HepG2 (cell line): ENCODE measurements at regions not wholly inside any gene's neighbourhood (a gene's known extent, or its start where the extent isn't known, plus 50 kb on each side); places are given as distances from the start of the nearest gene placed in this dataset.
A peak's percentile ranks its signal among the peaks of the same experiment; 100 is the strongest.

Source experiments
- ELF3 ChIP-seq: IDR thresholded peaks from 2 replicates; pipeline ENCODE4 v1.6.1; 2016; ENCODE audit warnings: missing genetic modification reagents, missing compliant biosample characterization
- ERF ChIP-seq: IDR thresholded peaks from 2 replicates; pipeline ENCODE4 v1.6.1; 2018; ENCODE audit warnings: missing biosample characterization, missing genetic modification reagents
- GABPA ChIP-seq, 2 experiments: IDR thresholded peaks; 2 replicates each; pipeline ENCODE4 v1.6.1; 2011 to 2016; ENCODE audit warnings: low read depth in 2 of 2, low read length in 1 of 2, missing biosample characterization in 1 of 2, missing genetic modification characterization in 1 of 2
- HMG20A ChIP-seq: IDR thresholded peaks from 2 replicates; pipeline ENCODE4 v1.6.1; 2016; ENCODE audit warnings: borderline replicate concordance
- HNF4G ChIP-seq, 2 experiments: sonication (generic) in 1 of 2; formaldehyde crosslinking in 1 of 2; IDR thresholded peaks; 2 replicates each; pipeline versions ENCODE4 v1.4.0 to v1.6.1; 2011 to 2020; ENCODE audit warnings: borderline replicate concordance in 2 of 2, low read depth in 2 of 2, mild to moderate bottlenecking in 2 of 2, low read length in 1 of 2, missing genetic modification reagents in 1 of 2, moderate library complexity in 1 of 2
- IRF1 ChIP-seq: sonication (generic); formaldehyde crosslinking; IDR thresholded peaks from 2 replicates; pipeline ENCODE4 v1.4.0; 2020; ENCODE audit warnings: low read depth, mild to moderate bottlenecking, missing genetic modification reagents
- KDM2A ChIP-seq: sonication (generic); formaldehyde crosslinking; IDR thresholded peaks from 2 replicates; pipeline ENCODE4 v1.4.0; 2020; ENCODE audit warnings: low read depth, missing genetic modification reagents, borderline replicate concordance
- MAZ ChIP-seq, 2 experiments: sonication (generic) in 1 of 2; formaldehyde crosslinking in 1 of 2; IDR thresholded peaks; 2 replicates each; pipeline versions ENCODE4 v1.5.0 to v1.6.1; 2012 to 2020; ENCODE audit warnings: low read depth in 2 of 2, mild to moderate bottlenecking in 2 of 2, borderline replicate concordance in 1 of 2, improper control_type of control experiment in 1 of 2, low read length in 1 of 2, missing genetic modification reagents in 1 of 2, moderate library complexity in 1 of 2
- MED1 ChIP-seq: sonication (generic); formaldehyde crosslinking; IDR thresholded peaks from 2 replicates; pipeline ENCODE4 v1.4.0; 2020; ENCODE audit warnings: missing genetic modification reagents
- NCOA5 ChIP-seq: sonication (generic); formaldehyde crosslinking; IDR thresholded peaks from 2 replicates; pipeline ENCODE4 v1.4.0; 2020; ENCODE audit warnings: missing genetic modification reagents
- NR2F6 ChIP-seq, 2 experiments: IDR thresholded peaks; 2 replicates each; pipeline ENCODE4 v1.6.1; 2016; ENCODE audit warnings: antibody characterized with exemption in 1 of 2, mild to moderate bottlenecking in 1 of 2
- POGZ ChIP-seq: sonication (generic); formaldehyde crosslinking; IDR thresholded peaks from 2 replicates; pipeline ENCODE4 v1.4.0; 2020; ENCODE audit warnings: mild to moderate bottlenecking, missing genetic modification reagents
- RAD51 ChIP-seq: fragments of 450-650 bp; IDR thresholded peaks from 2 replicates; pipeline ENCODE4 v1.6.1; 2016; ENCODE audit warnings: borderline replicate concordance
- ZNF513 ChIP-seq: sonication (generic); formaldehyde crosslinking; conservative IDR thresholded peaks from 2 replicates; pipeline ENCODE4 v1.5.0; 2020; ENCODE audit warnings: missing genetic modification reagents
- ZNF552 ChIP-seq: sonication (generic); formaldehyde crosslinking; IDR thresholded peaks from 2 replicates; pipeline ENCODE4 v1.9.0; 2022; ENCODE audit warnings: missing genetic modification reagents, mild to moderate bottlenecking, borderline replicate concordance
- ZSCAN29 ChIP-seq: sonication (generic); formaldehyde crosslinking; conservative IDR thresholded peaks from 2 replicates; pipeline ENCODE4 v1.4.0; 2020; ENCODE audit warnings: mild to moderate bottlenecking, missing genetic modification reagents
- TF ChIP-seq, protein P1 (sequence below): IDR thresholded peaks from 2 replicates; pipeline ENCODE4 v1.6.1; 2016; ENCODE audit warnings: missing compliant biosample characterization, missing genetic modification reagents, borderline replicate concordance
- TF ChIP-seq, protein P2 (sequence below): sonication (generic); formaldehyde crosslinking; IDR thresholded peaks from 2 replicates; pipeline ENCODE4 v1.5.1; 2020; ENCODE audit warnings: mild to moderate bottlenecking, missing genetic modification reagents, borderline replicate concordance

GRCh38 chr3:72143322-72143721, 358.4 kb upstream of the PROK2 start (continued):
- TF ChIP-seq, protein P1, sequence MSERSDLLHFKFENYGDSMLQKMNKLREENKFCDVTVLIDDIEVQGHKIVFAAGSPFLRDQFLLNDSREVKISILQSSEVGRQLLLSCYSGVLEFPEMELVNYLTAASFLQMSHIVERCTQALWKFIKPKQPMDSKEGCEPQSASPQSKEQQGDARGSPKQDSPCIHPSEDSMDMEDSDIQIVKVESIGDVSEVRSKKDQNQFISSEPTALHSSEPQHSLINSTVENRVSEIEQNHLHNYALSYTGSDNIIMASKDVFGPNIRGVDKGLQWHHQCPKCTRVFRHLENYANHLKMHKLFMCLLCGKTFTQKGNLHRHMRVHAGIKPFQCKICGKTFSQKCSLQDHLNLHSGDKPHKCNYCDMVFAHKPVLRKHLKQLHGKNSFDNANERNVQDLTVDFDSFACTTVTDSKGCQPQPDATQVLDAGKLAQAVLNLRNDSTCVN (CRISPR knock-in tag): peak; percentile 90; the same call in 1 of the 2 replicates
- TF ChIP-seq ZNF513 (CRISPR knock-in tag): no peak
- TF ChIP-seq IRF1 (CRISPR knock-in tag): no peak
- TF ChIP-seq, protein P2, sequence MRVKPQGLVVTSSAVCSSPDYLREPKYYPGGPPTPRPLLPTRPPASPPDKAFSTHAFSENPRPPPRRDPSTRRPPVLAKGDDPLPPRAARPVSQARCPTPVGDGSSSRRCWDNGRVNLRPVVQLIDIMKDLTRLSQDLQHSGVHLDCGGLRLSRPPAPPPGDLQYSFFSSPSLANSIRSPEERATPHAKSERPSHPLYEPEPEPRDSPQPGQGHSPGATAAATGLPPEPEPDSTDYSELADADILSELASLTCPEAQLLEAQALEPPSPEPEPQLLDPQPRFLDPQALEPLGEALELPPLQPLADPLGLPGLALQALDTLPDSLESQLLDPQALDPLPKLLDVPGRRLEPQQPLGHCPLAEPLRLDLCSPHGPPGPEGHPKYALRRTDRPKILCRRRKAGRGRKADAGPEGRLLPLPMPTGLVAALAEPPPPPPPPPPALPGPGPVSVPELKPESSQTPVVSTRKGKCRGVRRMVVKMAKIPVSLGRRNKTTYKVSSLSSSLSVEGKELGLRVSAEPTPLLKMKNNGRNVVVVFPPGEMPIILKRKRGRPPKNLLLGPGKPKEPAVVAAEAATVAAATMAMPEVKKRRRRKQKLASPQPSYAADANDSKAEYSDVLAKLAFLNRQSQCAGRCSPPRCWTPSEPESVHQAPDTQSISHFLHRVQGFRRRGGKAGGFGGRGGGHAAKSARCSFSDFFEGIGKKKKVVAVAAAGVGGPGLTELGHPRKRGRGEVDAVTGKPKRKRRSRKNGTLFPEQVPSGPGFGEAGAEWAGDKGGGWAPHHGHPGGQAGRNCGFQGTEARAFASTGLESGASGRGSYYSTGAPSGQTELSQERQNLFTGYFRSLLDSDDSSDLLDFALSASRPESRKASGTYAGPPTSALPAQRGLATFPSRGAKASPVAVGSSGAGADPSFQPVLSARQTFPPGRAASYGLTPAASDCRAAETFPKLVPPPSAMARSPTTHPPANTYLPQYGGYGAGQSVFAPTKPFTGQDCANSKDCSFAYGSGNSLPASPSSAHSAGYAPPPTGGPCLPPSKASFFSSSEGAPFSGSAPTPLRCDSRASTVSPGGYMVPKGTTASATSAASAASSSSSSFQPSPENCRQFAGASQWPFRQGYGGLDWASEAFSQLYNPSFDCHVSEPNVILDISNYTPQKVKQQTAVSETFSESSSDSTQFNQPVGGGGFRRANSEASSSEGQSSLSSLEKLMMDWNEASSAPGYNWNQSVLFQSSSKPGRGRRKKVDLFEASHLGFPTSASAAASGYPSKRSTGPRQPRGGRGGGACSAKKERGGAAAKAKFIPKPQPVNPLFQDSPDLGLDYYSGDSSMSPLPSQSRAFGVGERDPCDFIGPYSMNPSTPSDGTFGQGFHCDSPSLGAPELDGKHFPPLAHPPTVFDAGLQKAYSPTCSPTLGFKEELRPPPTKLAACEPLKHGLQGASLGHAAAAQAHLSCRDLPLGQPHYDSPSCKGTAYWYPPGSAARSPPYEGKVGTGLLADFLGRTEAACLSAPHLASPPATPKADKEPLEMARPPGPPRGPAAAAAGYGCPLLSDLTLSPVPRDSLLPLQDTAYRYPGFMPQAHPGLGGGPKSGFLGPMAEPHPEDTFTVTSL (CRISPR knock-in tag): no peak; the same call in 1 of the 2 replicates
- no peak for TF ChIP-seq RAD51
- TF ChIP-seq HNF4G (IDR thresholded peaks at IDR 0.05; ENCODE audit: borderline replicate concordance, low read depth, low read length): peak; percentile 74
- TF ChIP-seq HNF4G (CRISPR knock-in tag; IDR thresholded peaks at IDR 0.05; ENCODE audit: borderline replicate concordance, low read depth): no peak
- TF ChIP-seq ERF (CRISPR knock-in tag): 0 out of 2 replicates have a peak, but pooled peaks have one; percentile 42
- TF ChIP-seq HMG20A: peak; percentile 64; the same call in 1 of the 2 replicates
- TF ChIP-seq MED1: peak; percentile 51; the same call in 1 of the 2 replicates
- TF ChIP-seq NCOA5 (CRISPR knock-in tag): no peak
- TF ChIP-seq ELF3 (CRISPR knock-in tag): peak; percentile 19; the same call in 1 of the 2 replicates
- no peak for TF ChIP-seq NR2F6 (IDR thresholded peaks at IDR 0.05)
- peak; percentile 39; the same call in 1 of the 2 replicates for TF ChIP-seq NR2F6 (CRISPR knock-in tag; IDR thresholded peaks at IDR 0.05)
- no peak for TF ChIP-seq ZSCAN29
- TF ChIP-seq POGZ: 0 out of 2 replicates have a peak, but pooled peaks have one; percentile 43
- TF ChIP-seq KDM2A (CRISPR knock-in tag): peak; percentile 48; the same call in 1 of the 2 replicates
- TF ChIP-seq ZNF552 (CRISPR knock-in tag): no peak
- no peak for TF ChIP-seq GABPA (IDR thresholded peaks at IDR 0.05; ENCODE audit: low read depth, low read length)
- peak; percentile 18; the same call in 1 of the 2 replicates for TF ChIP-seq GABPA (CRISPR knock-in tag; IDR thresholded peaks at IDR 0.05; ENCODE audit: low read depth)
- no peak for TF ChIP-seq MAZ (IDR thresholded peaks at IDR 0.05; ENCODE audit: borderline replicate concordance, low read depth, low read length)
- TF ChIP-seq MAZ (CRISPR knock-in tag; IDR thresholded peaks at IDR 0.05; ENCODE audit: low read depth): no peak
